ENCODE measurements at regions not wholly inside any gene's neighbourhood (a gene's known extent, or its start where the extent isn't known, plus 50 kb on each side); places are given as distances from the start of the nearest gene placed in this dataset.

- no peak for TF ChIP-seq POLR2A (IDR thresholded peaks at IDR 0.05; ENCODE audit: low read length)
- no peak for TF ChIP-seq GATA1 (IDR thresholded peaks at IDR 0.05; ENCODE audit: low read depth, low read length)
Measured at GRCh38 chr2:5144159-5144558, 548.0 kb upstream of the SOX11 start.

GRCh38 chr2:5145053-5145452 lies 547.1 kb upstream of the SOX11 start:
- DNase-seq = no peak
- TF ChIP-seq GATA1 (IDR thresholded peaks at IDR 0.05; ENCODE audit: low read depth, low read length) (no peak), POLR2A (IDR thresholded peaks at IDR 0.05; ENCODE audit: low read length) (no peak)

More at GRCh38 chr2:5144159-5144558, 548.0 kb upstream of the SOX11 start:
- no peak for DNase-seq

GRCh38 chr2:5145801-5146200 lies 546.4 kb upstream of the SOX11 start:
- TF ChIP-seq GATA1 (IDR thresholded peaks at IDR 0.05; ENCODE audit: low read depth, low read length) (no peak), POLR2A (IDR thresholded peaks at IDR 0.05; ENCODE audit: low read length) (no peak)
- no peak for DNase-seq

- TF ChIP-seq GATA1 (IDR thresholded peaks at IDR 0.05; ENCODE audit: low read depth, low read length) (no peak), POLR2A (IDR thresholded peaks at IDR 0.05; ENCODE audit: low read length) (no peak)
- no peak for DNase-seq
Measured at GRCh38 chr2:5148392-5149085, 543.6 kb upstream of the SOX11 start.

- TF ChIP-seq GATA1 (IDR thresholded peaks at IDR 0.05; ENCODE audit: low read depth, low read length) (no peak), POLR2A (IDR thresholded peaks at IDR 0.05; ENCODE audit: low read length) (no peak)
- no peak for DNase-seq
Measured at GRCh38 chr2:5150871-5151270, 541.3 kb upstream of the SOX11 start.

GRCh38 chr2:5164776-5165525 lies 527.2 kb upstream of the SOX11 start:
- no peak for DNase-seq
- TF ChIP-seq GATA1 (IDR thresholded peaks at IDR 0.05; ENCODE audit: low read depth, low read length) = no peak
- TF ChIP-seq POLR2A (IDR thresholded peaks at IDR 0.05; ENCODE audit: low read length) = no peak

GRCh38 chr2:5172923-5173322 lies 519.3 kb upstream of the SOX11 start:
- TF ChIP-seq GATA1 (IDR thresholded peaks at IDR 0.05; ENCODE audit: low read depth, low read length) (no peak), POLR2A (IDR thresholded peaks at IDR 0.05; ENCODE audit: low read length) (no peak)
- DNase-seq = no peak

- no peak for DNase-seq
- TF ChIP-seq GATA1 (IDR thresholded peaks at IDR 0.05; ENCODE audit: low read depth, low read length) (no peak), POLR2A (IDR thresholded peaks at IDR 0.05; ENCODE audit: low read length) (no peak)
Measured at GRCh38 chr2:5173876-5174535, 518.2 kb upstream of the SOX11 start.

GRCh38 chr2:5175231-5175630 lies 517.0 kb upstream of the SOX11 start:
- DNase-seq = no peak
- TF ChIP-seq POLR2A (IDR thresholded peaks at IDR 0.05; ENCODE audit: low read length) (no peak), GATA1 (IDR thresholded peaks at IDR 0.05; ENCODE audit: low read depth, low read length) (no peak)

GRCh38 chr2:5176764-5177163 lies 515.4 kb upstream of the SOX11 start:
- no peak for DNase-seq
- TF ChIP-seq GATA1 (IDR thresholded peaks at IDR 0.05; ENCODE audit: low read depth, low read length) (no peak), POLR2A (IDR thresholded peaks at IDR 0.05; ENCODE audit: low read length) (no peak)

GRCh38 chr2:5183031-5183430 lies 509.2 kb upstream of the SOX11 start:
- DNase-seq = no peak
- no peak for TF ChIP-seq POLR2A (IDR thresholded peaks at IDR 0.05; ENCODE audit: low read length)
- no peak for TF ChIP-seq GATA1 (IDR thresholded peaks at IDR 0.05; ENCODE audit: low read depth, low read length)

- no peak for DNase-seq
- no peak for TF ChIP-seq GATA1 (IDR thresholded peaks at IDR 0.05; ENCODE audit: low read depth, low read length)
- no peak for TF ChIP-seq POLR2A (IDR thresholded peaks at IDR 0.05; ENCODE audit: low read length)
Measured at GRCh38 chr2:5187283-5187682, 504.9 kb upstream of the SOX11 start.

GRCh38 chr2:5188636-5189035 lies 503.5 kb upstream of the SOX11 start:
- TF ChIP-seq POLR2A (IDR thresholded peaks at IDR 0.05; ENCODE audit: low read length) (no peak), GATA1 (IDR thresholded peaks at IDR 0.05; ENCODE audit: low read depth, low read length) (no peak)
- no peak for DNase-seq

GRCh38 chr2:5190023-5190422 lies 502.2 kb upstream of the SOX11 start:
- DNase-seq = no peak
- TF ChIP-seq GATA1 (IDR thresholded peaks at IDR 0.05; ENCODE audit: low read depth, low read length) = no peak
- no peak for TF ChIP-seq POLR2A (IDR thresholded peaks at IDR 0.05; ENCODE audit: low read length)
